ENCODE measurements at regions not wholly inside any gene's neighbourhood (a gene's known extent, or its start where the extent isn't known, plus 50 kb on each side); places are given as distances from the start of the nearest gene placed in this dataset.

GRCh38 chr6:21377356-21377755, 216.2 kb upstream of the SOX4 start:
- Histone ChIP-seq H3K9me3 (ENCODE audit: control insufficient read depth in 4 of 4, insufficient read depth in 3 of 4, low read length in 3 of 4) (no peaks in the 10 kb centered on the region), H3K27ac (ENCODE audit: low read depth in 1 of 2, low read length in 1 of 2) (no peak overlapping the region), H3K27me3 (ENCODE audit: control insufficient read depth in 3 of 3, insufficient read depth in 3 of 3, low read length in 2 of 3) (no peaks in the 10 kb centered on the region), H3K4me1 (ENCODE audit: control insufficient read depth in 5 of 5, insufficient read depth in 5 of 5, low read length in 5 of 5) (peaks cover 0 to 9% (median 0%) of the 10 kb centered on the region in 5 donors), H3K36me3 (ENCODE audit: control insufficient read depth in 4 of 4, insufficient read depth in 4 of 4, low read length in 4 of 4) (no peaks in the 10 kb centered on the region), H3K4me3 (no peak overlapping the region), H3K9ac (ENCODE audit: insufficient read depth in 1 of 2, low read length in 2 of 2) (no peak overlapping the region)
- ATAC-seq (ENCODE audit: insufficient read depth, low FRiP score) (no peak), DNase-seq (no peak)
- 80 to 82% methylated on average over 6 of the region's 6 CpGs for WGBS, 2 donors
- TF ChIP-seq, protein P1, sequence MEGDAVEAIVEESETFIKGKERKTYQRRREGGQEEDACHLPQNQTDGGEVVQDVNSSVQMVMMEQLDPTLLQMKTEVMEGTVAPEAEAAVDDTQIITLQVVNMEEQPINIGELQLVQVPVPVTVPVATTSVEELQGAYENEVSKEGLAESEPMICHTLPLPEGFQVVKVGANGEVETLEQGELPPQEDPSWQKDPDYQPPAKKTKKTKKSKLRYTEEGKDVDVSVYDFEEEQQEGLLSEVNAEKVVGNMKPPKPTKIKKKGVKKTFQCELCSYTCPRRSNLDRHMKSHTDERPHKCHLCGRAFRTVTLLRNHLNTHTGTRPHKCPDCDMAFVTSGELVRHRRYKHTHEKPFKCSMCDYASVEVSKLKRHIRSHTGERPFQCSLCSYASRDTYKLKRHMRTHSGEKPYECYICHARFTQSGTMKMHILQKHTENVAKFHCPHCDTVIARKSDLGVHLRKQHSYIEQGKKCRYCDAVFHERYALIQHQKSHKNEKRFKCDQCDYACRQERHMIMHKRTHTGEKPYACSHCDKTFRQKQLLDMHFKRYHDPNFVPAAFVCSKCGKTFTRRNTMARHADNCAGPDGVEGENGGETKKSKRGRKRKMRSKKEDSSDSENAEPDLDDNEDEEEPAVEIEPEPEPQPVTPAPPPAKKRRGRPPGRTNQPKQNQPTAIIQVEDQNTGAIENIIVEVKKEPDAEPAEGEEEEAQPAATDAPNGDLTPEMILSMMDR (IDR thresholded peaks at IDR 0.05; ENCODE audit: control extremely low read depth, extremely low read depth) = no peak

GRCh38 chr6:21381331-21381963, 212.1 kb upstream of the SOX4 start:
- Histone ChIP-seq H3K4me1 (ENCODE audit: control insufficient read depth in 5 of 5, insufficient read depth in 5 of 5, low read length in 5 of 5) (peaks cover 0 to 4% (median 0%) of the 10 kb centered on the region in 5 donors), H3K9me3 (ENCODE audit: control insufficient read depth in 4 of 4, insufficient read depth in 3 of 4, low read length in 3 of 4) (no peaks in the 10 kb centered on the region), H3K9ac (ENCODE audit: insufficient read depth in 1 of 2, low read length in 2 of 2) (no peak overlapping the region), H3K27ac (ENCODE audit: low read depth in 1 of 2, low read length in 1 of 2) (no peak overlapping the region), H3K36me3 (ENCODE audit: control insufficient read depth in 4 of 4, insufficient read depth in 4 of 4, low read length in 4 of 4) (no peaks in the 10 kb centered on the region), H3K27me3 (ENCODE audit: control insufficient read depth in 3 of 3, insufficient read depth in 3 of 3, low read length in 2 of 3) (no peaks in the 10 kb centered on the region), H3K4me3 (no peak overlapping the region)
- TF ChIP-seq, protein P1 (IDR thresholded peaks at IDR 0.05; ENCODE audit: control extremely low read depth, extremely low read depth) = no peak
- 66 to 76% methylated on average over 3 of the region's 3 CpGs for WGBS, 2 donors
- peak in 2 of 3 donors; percentile 51 to 77 for DNase-seq
- ATAC-seq (ENCODE audit: insufficient read depth, low FRiP score) = peak; percentile 58

DNA sequence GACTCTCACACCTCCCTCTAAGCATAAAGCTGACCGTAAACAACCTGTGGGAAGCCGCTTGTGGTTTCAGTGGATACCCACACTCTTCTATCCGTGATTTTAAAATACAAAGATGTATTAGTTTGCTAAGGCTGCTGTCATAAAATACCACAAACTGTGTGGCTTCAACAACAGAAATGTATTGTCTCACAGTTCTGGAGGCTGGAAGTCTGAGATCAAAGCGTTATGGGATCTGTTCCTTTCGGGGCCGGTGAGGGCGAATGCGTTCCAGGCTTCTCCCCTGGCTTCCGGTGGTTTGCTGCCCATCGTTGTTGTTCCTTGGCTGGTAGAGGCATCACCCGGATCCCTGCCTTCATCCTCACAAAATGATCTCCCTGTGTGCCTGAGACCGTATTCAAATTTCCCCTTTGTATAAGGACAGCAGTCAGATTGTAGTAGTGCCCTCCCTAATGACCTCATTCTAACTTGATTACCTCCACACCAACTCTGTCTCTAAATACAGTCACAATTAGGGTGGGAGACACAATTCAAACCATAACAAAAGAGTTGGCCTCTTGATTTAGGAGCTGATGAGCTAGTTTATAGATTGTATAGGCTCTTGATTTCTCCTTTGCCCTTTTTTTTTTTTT, 210.6 kb upstream of the SOX4 start:
- WGBS, 2 donors = 84 to 86% methylated on average over 12 of the region's 12 CpGs
- no peak for DNase-seq
- Histone ChIP-seq H3K4me1 (ENCODE audit: control insufficient read depth in 5 of 5, insufficient read depth in 5 of 5, low read length in 5 of 5) (peaks cover 0 to 4% (median 0%) of the 10 kb centered on the region in 5 donors), H3K36me3 (ENCODE audit: control insufficient read depth in 4 of 4, insufficient read depth in 4 of 4, low read length in 4 of 4) (no peaks in the 10 kb centered on the region), H3K4me3 (no peak overlapping the region), H3K27ac (ENCODE audit: low read depth in 1 of 2, low read length in 1 of 2) (no peak overlapping the region), H3K9me3 (ENCODE audit: control insufficient read depth in 4 of 4, insufficient read depth in 3 of 4, low read length in 3 of 4) (no peaks in the 10 kb centered on the region), H3K27me3 (ENCODE audit: control insufficient read depth in 3 of 3, insufficient read depth in 3 of 3, low read length in 2 of 3) (no peaks in the 10 kb centered on the region), H3K9ac (ENCODE audit: insufficient read depth in 1 of 2, low read length in 2 of 2) (no peak overlapping the region)
- TF ChIP-seq, protein P1 (IDR thresholded peaks at IDR 0.05; ENCODE audit: control extremely low read depth, extremely low read depth) = no peak
- no peak for ATAC-seq (ENCODE audit: insufficient read depth, low FRiP score)

Measured in lung (tissue), 11 donors.